ENCODE measurements at regions not wholly inside any gene's neighbourhood (a gene's known extent, or its start where the extent isn't known, plus 50 kb on each side); places are given as distances from the start of the nearest gene placed in this dataset.

DNA sequence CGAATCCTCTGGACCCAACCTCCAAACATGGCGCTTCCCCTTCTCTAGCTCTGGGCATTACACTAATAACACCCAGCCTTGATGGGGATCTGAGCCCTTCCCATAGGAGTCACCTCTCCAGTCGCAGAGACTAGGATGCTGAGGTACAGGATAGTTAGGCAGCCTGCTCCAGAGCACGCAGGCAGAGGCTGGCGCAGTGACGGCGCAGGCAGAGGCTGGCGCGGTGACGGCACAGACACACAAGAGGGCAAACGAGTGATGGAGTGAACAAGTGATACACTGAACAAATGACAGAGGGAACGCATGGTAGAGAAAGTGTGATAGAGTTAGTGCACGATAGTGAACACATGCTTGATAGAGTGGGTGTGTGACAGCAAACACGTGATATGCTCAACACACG, 518.5 kb downstream of the EIPR1 start:
- TF ChIP-seq, protein P1, sequence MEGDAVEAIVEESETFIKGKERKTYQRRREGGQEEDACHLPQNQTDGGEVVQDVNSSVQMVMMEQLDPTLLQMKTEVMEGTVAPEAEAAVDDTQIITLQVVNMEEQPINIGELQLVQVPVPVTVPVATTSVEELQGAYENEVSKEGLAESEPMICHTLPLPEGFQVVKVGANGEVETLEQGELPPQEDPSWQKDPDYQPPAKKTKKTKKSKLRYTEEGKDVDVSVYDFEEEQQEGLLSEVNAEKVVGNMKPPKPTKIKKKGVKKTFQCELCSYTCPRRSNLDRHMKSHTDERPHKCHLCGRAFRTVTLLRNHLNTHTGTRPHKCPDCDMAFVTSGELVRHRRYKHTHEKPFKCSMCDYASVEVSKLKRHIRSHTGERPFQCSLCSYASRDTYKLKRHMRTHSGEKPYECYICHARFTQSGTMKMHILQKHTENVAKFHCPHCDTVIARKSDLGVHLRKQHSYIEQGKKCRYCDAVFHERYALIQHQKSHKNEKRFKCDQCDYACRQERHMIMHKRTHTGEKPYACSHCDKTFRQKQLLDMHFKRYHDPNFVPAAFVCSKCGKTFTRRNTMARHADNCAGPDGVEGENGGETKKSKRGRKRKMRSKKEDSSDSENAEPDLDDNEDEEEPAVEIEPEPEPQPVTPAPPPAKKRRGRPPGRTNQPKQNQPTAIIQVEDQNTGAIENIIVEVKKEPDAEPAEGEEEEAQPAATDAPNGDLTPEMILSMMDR (IDR thresholded peaks at IDR 0.05 in 4 of 5, conservative IDR thresholded peaks at IDR 0.05 in 1 of 5) = no peak
- no peak for TF ChIP-seq POLR2A (IDR thresholded peaks at IDR 0.05)

Data from gastrocnemius medialis (tissue), 4 donors.